ENCODE measurements at regions not wholly inside any gene's neighbourhood (a gene's known extent, or its start where the extent isn't known, plus 50 kb on each side); places are given as distances from the start of the nearest gene placed in this dataset.
"Not testable (repeated sequence)": the region's sequence is repeated elsewhere in the genome, so short reads cannot be mapped to it uniquely, and the experiment has no call there.

GRCh38 chr18:14949800-14950664, 202.1 kb downstream of the ANKRD30B start:
- no peak overlapping the region for H3K4me3 Mint-ChIP-seq
- H3K4me3 ChIP-seq (ENCODE audit: low read depth, low read length), result no peak overlapping the region
- no peaks in the 10 kb centered on the region for H3K4me1 ChIP-seq (ENCODE audit: control insufficient read depth, insufficient read depth, low read length, poor library complexity, severe bottlenecking)
- H3K27ac Mint-ChIP-seq, result no peak overlapping the region
- no peak overlapping the region for H3K27ac ChIP-seq (ENCODE audit: insufficient read depth, low read length, poor library complexity, severe bottlenecking)
- peaks cover 5% of the 10 kb centered on the region for H3K27me3 Mint-ChIP-seq
- H3K36me3 ChIP-seq (ENCODE audit: control insufficient read depth, insufficient read depth, low read length), result no peaks in the 10 kb centered on the region
- no peak for DNase-seq
- no peaks in the 10 kb centered on the region for H3K36me3 Mint-ChIP-seq
- no peaks in the 10 kb centered on the region for H3K4me1 Mint-ChIP-seq
- no peaks in the 10 kb centered on the region for H3K27me3 ChIP-seq (ENCODE audit: control insufficient read depth, insufficient read depth, low read length)
- no peak for ATAC-seq (ENCODE audit: low read depth in 2 of 2)
- H3K9me3 Mint-ChIP-seq, result no peaks in the 10 kb centered on the region
- H3K9me3 ChIP-seq (ENCODE audit: control insufficient read depth in 2 of 2, low read length in 2 of 2), result no peaks in the 10 kb centered on the region

DNA sequence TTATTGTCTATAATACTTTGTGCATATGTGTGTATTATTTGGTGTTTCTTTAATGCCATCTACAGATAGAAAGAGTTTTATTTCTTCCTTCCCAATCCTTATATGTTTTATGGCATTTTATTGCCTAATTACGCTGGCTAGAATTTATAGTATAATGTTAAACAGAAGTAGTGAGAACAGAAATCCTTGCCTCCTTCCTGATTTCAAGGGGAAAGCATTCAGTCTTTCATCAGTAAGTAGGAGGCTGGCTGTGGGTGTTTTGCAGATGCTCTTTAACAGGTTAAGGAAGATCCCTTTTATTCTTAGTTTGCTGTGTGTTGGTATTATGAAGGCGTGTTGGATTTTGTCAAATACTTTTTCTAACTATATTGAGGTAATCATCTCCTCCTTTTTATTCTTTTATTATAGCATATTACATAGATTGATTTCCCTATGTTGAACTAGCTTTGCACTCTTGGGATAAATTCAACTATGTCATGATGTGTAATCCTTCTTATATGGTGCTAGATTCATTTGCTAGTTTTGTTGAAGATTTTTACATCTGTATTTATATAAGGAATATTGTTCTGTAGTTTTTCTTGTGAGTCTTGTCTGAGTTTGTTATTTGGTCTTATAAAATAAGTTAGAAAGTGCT, 204.6 kb downstream of the ANKRD30B start:
- not testable (repeated sequence) for H3K27me3 ChIP-seq (ENCODE audit: control insufficient read depth, insufficient read depth, low read length); DNase-seq; H3K4me1 ChIP-seq (ENCODE audit: control insufficient read depth, insufficient read depth, low read length, poor library complexity, severe bottlenecking); H3K4me3 ChIP-seq (ENCODE audit: low read depth, low read length); H3K27ac ChIP-seq (ENCODE audit: insufficient read depth, low read length, poor library complexity, severe bottlenecking); ATAC-seq (ENCODE audit: low read depth in 2 of 2); H3K4me1 Mint-ChIP-seq; H3K27ac Mint-ChIP-seq; H3K36me3 Mint-ChIP-seq; H3K27me3 Mint-ChIP-seq; H3K9me3 Mint-ChIP-seq; H3K9me3 ChIP-seq (ENCODE audit: control insufficient read depth in 2 of 2, low read length in 2 of 2); H3K36me3 ChIP-seq (ENCODE audit: control insufficient read depth, insufficient read depth, low read length); H3K4me3 Mint-ChIP-seq

- Histone ChIP-seq H3K27ac (ENCODE audit: insufficient read depth, low read length, poor library complexity, severe bottlenecking) (no peak overlapping the region), H3K9me3 (ENCODE audit: control insufficient read depth in 2 of 2, low read length in 2 of 2) (no peaks in the 10 kb centered on the region), H3K36me3 (ENCODE audit: control insufficient read depth, insufficient read depth, low read length) (no peaks in the 10 kb centered on the region), H3K27me3 (ENCODE audit: control insufficient read depth, insufficient read depth, low read length) (no peaks in the 10 kb centered on the region), H3K4me3 (ENCODE audit: low read depth, low read length) (no peak overlapping the region), H3K4me1 (ENCODE audit: control insufficient read depth, insufficient read depth, low read length, poor library complexity, severe bottlenecking) (no peaks in the 10 kb centered on the region)
- Mint-ChIP-seq H3K9me3 (peaks cover 0 to 6% (median 0%) of the 10 kb centered on the region in 7 donors), H3K27ac (no peak overlapping the region), H3K27me3 (no peaks in the 10 kb centered on the region), H3K36me3 (no peaks in the 10 kb centered on the region), H3K4me1 (no peaks in the 10 kb centered on the region), H3K4me3 (no peak overlapping the region)
- ATAC-seq (ENCODE audit: low read depth in 2 of 2) (no peak), DNase-seq (no peak)
These were observed 210.7 kb downstream of the ANKRD30B start for GRCh38 chr18:14958701-14959100.

DNA sequence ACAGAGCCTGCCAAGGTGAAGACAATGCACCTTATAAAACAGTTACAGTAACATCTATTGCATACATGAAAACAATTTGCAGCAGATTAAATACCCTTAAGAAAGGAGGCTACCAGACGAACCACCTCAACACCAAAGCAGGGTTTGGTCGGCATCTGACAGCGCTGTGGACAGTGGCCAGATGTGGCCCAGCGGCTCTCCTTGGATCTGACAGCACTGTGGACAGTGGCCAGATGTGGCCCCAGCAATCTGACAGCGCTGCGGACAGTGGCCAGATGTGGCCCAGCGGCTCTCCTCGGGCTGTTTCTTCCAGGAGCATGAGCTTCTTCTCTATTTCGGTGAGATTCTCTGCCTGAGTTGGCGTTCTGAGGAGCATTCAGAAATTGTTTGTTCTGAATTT, 211.6 kb downstream of the ANKRD30B start:
- Histone ChIP-seq H3K27me3 (ENCODE audit: control insufficient read depth, insufficient read depth, low read length) (no peaks in the 10 kb centered on the region), H3K27ac (ENCODE audit: insufficient read depth, low read length, poor library complexity, severe bottlenecking) (no peak overlapping the region), H3K9me3 (ENCODE audit: control insufficient read depth in 2 of 2, low read length in 2 of 2) (no peaks in the 10 kb centered on the region), H3K4me3 (ENCODE audit: low read depth, low read length) (no peak overlapping the region), H3K36me3 (ENCODE audit: control insufficient read depth, insufficient read depth, low read length) (no peaks in the 10 kb centered on the region), H3K4me1 (ENCODE audit: control insufficient read depth, insufficient read depth, low read length, poor library complexity, severe bottlenecking) (no peaks in the 10 kb centered on the region)
- DNase-seq, result no peak
- Mint-ChIP-seq H3K4me1 (no peaks in the 10 kb centered on the region), H3K4me3 (no peak overlapping the region), H3K27me3 (no peaks in the 10 kb centered on the region), H3K9me3 (peaks cover 0 to 6% (median 0%) of the 10 kb centered on the region in 7 donors), H3K27ac (no peak overlapping the region), H3K36me3 (no peaks in the 10 kb centered on the region)
- ATAC-seq (ENCODE audit: low read depth in 2 of 2), result no peak

DNA sequence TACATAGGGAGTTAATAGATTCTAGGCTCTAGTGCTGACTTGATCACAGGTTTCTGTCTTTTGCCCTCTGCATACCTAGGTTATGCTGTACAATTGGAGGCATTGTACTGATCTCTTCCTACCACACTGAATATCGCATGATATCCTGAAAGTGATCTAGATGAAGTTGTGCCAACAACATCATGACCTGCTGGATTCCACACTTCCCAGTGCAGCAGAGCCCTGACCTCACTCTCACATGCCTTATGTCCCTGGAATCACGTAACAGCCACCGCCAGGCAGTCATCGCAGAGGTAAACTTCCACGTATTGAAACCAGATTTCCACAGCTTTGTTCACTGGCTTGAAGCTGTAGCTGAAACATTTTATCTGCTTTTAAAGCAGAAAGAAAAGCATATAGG, 214.0 kb downstream of the ANKRD30B start:
- Mint-ChIP-seq H3K9me3 (peaks cover 0 to 2% (median 0%) of the 10 kb centered on the region in 7 donors), H3K27me3 (no peaks in the 10 kb centered on the region), H3K27ac (no peak overlapping the region), H3K4me3 (no peak overlapping the region), H3K4me1 (no peaks in the 10 kb centered on the region), H3K36me3 (no peaks in the 10 kb centered on the region)
- Histone ChIP-seq H3K27ac (ENCODE audit: insufficient read depth, low read length, poor library complexity, severe bottlenecking) (no peak overlapping the region), H3K4me1 (ENCODE audit: control insufficient read depth, insufficient read depth, low read length, poor library complexity, severe bottlenecking) (no peaks in the 10 kb centered on the region), H3K36me3 (ENCODE audit: control insufficient read depth, insufficient read depth, low read length) (no peaks in the 10 kb centered on the region), H3K27me3 (ENCODE audit: control insufficient read depth, insufficient read depth, low read length) (no peaks in the 10 kb centered on the region), H3K4me3 (ENCODE audit: low read depth, low read length) (no peak overlapping the region), H3K9me3 (ENCODE audit: control insufficient read depth in 2 of 2, low read length in 2 of 2) (no peaks in the 10 kb centered on the region)
- DNase-seq (no peak), ATAC-seq (ENCODE audit: low read depth in 2 of 2) (no peak)

DNA sequence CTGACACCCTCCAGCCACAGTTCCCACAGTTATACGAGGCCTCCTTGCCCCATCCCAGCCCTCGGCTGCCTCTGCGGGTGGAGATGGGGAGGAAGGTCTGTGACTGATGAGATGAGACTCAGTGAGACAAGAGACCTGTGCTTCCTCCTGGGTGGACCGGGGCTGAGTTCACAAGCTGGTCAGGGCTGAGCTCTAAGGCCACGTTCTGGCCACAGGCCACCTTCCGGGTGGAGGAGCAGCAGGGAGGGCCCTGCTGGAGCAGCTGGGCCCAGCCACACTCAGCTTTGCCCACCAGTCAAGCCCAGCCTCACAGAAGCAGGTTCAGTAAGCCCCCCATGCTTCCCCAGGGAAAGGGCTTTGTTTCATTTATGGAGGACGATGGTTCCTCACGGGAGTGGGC, 214.7 kb downstream of the ANKRD30B start:
- Mint-ChIP-seq H3K36me3 (no peaks in the 10 kb centered on the region), H3K9me3 (peaks cover 0 to 2% (median 0%) of the 10 kb centered on the region in 7 donors), H3K27ac (no peak overlapping the region), H3K4me3 (no peak overlapping the region), H3K27me3 (no peaks in the 10 kb centered on the region), H3K4me1 (no peaks in the 10 kb centered on the region)
- Histone ChIP-seq H3K36me3 (ENCODE audit: control insufficient read depth, insufficient read depth, low read length) (no peaks in the 10 kb centered on the region), H3K9me3 (ENCODE audit: control insufficient read depth in 2 of 2, low read length in 2 of 2) (no peaks in the 10 kb centered on the region), H3K27me3 (ENCODE audit: control insufficient read depth, insufficient read depth, low read length) (no peaks in the 10 kb centered on the region), H3K27ac (ENCODE audit: insufficient read depth, low read length, poor library complexity, severe bottlenecking) (no peak overlapping the region), H3K4me3 (ENCODE audit: low read depth, low read length) (no peak overlapping the region), H3K4me1 (ENCODE audit: control insufficient read depth, insufficient read depth, low read length, poor library complexity, severe bottlenecking) (no peaks in the 10 kb centered on the region)
- no peak for DNase-seq
- no peak for ATAC-seq (ENCODE audit: low read depth in 2 of 2)

DNA sequence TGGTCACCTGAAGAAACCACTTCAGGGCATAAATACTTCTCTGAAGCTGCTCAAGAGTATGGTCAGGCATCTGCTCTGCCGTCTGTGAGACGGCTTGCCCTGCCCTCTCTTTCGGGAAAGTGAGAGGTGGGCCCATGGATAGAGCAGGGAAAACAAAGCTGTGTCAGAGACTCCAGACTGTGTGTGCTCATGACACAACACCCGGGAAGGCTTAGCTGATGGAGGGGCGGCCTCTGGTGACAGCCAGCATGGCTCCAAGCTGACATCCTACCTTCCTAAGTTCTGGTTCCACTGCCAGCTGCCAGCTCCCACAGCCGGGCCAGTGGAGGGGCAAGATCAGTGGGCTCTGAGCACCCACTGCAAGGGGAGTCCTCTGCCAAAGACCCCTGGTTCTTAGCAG, 215.3 kb downstream of the ANKRD30B start:
- Histone ChIP-seq H3K4me3 (ENCODE audit: low read depth, low read length) (no peak overlapping the region), H3K9me3 (ENCODE audit: control insufficient read depth in 2 of 2, low read length in 2 of 2) (no peaks in the 10 kb centered on the region), H3K36me3 (ENCODE audit: control insufficient read depth, insufficient read depth, low read length) (no peaks in the 10 kb centered on the region), H3K27ac (ENCODE audit: insufficient read depth, low read length, poor library complexity, severe bottlenecking) (no peak overlapping the region), H3K4me1 (ENCODE audit: control insufficient read depth, insufficient read depth, low read length, poor library complexity, severe bottlenecking) (no peaks in the 10 kb centered on the region), H3K27me3 (ENCODE audit: control insufficient read depth, insufficient read depth, low read length) (no peaks in the 10 kb centered on the region)
- no peak overlapping the region for H3K27ac Mint-ChIP-seq
- H3K4me3 Mint-ChIP-seq, result no peak overlapping the region
- H3K9me3 Mint-ChIP-seq, result peaks cover 0 to 2% (median 0%) of the 10 kb centered on the region in 7 donors
- DNase-seq (no peak), ATAC-seq (ENCODE audit: low read depth in 2 of 2) (no peak)
- H3K4me1 Mint-ChIP-seq, result no peaks in the 10 kb centered on the region
- no peaks in the 10 kb centered on the region for H3K27me3 Mint-ChIP-seq
- H3K36me3 Mint-ChIP-seq, result no peaks in the 10 kb centered on the region

- Histone ChIP-seq H3K4me1 (ENCODE audit: control insufficient read depth, insufficient read depth, low read length, poor library complexity, severe bottlenecking) (no peaks in the 10 kb centered on the region), H3K27ac (ENCODE audit: insufficient read depth, low read length, poor library complexity, severe bottlenecking) (no peak overlapping the region), H3K36me3 (ENCODE audit: control insufficient read depth, insufficient read depth, low read length) (no peaks in the 10 kb centered on the region), H3K4me3 (ENCODE audit: low read depth, low read length) (no peak overlapping the region), H3K9me3 (ENCODE audit: control insufficient read depth in 2 of 2, low read length in 2 of 2) (no peaks in the 10 kb centered on the region), H3K27me3 (ENCODE audit: control insufficient read depth, insufficient read depth, low read length) (no peaks in the 10 kb centered on the region)
- DNase-seq, result no peak
- no peak for ATAC-seq (ENCODE audit: low read depth in 2 of 2)
- Mint-ChIP-seq H3K4me3 (no peak overlapping the region), H3K27me3 (no peaks in the 10 kb centered on the region), H3K9me3 (peaks cover 0 to 2% (median 0%) of the 10 kb centered on the region in 7 donors), H3K27ac (no peak overlapping the region), H3K4me1 (no peaks in the 10 kb centered on the region), H3K36me3 (no peaks in the 10 kb centered on the region)
These were observed 216.0 kb downstream of the ANKRD30B start for GRCh38 chr18:14964002-14964401.

All from CD4-positive, CD25-positive, alpha-beta regulatory T cell (primary cell).